VCaP (cell line): ENCODE measurements at regions not wholly inside any gene's neighbourhood (a gene's known extent, or its start where the extent isn't known, plus 50 kb on each side); places are given as distances from the start of the nearest gene placed in this dataset.

Experiments
- H3K27ac ChIP-seq: fragments of 450-650 bp; 2 replicates; pipeline ENCODE4 v1.5.1; 2017
- CTCF ChIP-seq: fragments of 450-650 bp; conservative IDR thresholded peaks from 2 replicates; pipeline ENCODE4 v1.5.1; 2017; ENCODE audit warnings: mild to moderate bottlenecking, moderate library complexity

GRCh38 chr19:30161770-30162169 lies 210.4 kb upstream of the ZNF536 start:
- H3K27ac ChIP-seq, result no peak overlapping the region
- no peak for TF ChIP-seq CTCF

GRCh38 chr19:30162718-30163117 lies 209.5 kb upstream of the ZNF536 start:
- no peak for TF ChIP-seq CTCF
- no peak overlapping the region for H3K27ac ChIP-seq

DNA sequence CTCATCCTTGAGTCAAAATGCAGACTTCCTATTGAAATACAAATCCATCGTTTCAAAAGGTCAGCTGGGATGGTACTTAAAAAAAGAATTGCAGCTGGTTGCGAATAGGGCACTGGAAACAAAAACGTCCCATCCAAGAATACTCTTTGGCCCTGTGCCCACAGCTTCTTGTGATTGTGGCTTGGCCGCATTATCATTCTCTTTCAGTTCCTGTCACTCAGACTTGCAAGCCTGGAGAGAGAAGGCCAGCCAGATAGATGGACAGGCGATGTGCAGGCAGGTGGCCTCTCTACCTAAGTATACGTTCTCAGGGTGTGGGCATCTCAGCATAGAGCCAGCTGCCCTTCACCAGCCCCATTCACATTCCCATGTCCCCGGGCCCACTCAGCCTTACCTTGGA lies 208.5 kb upstream of the ZNF536 start:
- no peak for TF ChIP-seq CTCF
- peak overlapping the region; percentile 38 for H3K27ac ChIP-seq

DNA sequence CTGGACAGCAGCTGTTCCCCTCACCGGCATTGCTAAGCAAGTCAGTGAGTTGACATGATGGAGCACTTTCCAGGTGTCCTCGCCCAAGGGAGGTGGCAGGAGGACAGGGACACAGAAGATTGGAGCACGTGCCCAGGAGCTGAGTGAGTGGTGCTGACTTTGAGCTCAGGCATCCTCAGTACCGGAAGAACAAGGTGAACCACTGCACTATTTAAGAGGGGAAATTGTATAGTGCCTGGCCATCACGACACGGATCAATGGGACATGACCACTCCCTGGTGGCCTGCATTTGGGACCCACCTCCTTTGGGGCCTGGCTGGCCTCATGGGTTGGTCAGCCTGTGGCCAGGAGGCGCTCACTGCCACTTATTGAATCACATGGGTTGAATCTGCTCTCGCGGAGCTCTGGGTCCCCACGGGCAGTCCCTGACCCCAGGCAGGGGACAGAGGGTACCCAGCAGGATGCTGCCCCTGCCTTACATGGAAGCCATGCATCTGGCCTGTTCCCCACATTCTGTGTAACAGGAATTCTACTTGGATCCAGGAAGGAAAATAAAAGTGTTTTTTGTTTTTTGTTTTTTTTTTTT lies 206.9 kb upstream of the ZNF536 start:
- no peak for TF ChIP-seq CTCF
- peak overlapping the region; percentile 38; the same call in 1 of the 2 replicates for H3K27ac ChIP-seq

- H3K27ac ChIP-seq, result no peak overlapping the region
- no peak for TF ChIP-seq CTCF
Measured at GRCh38 chr19:30167206-30167868, 204.8 kb upstream of the ZNF536 start.

GRCh38 chr19:30167976-30168635 lies 204.1 kb upstream of the ZNF536 start:
- TF ChIP-seq CTCF, result no peak
- H3K27ac ChIP-seq, result no peak overlapping the region; the same call in 1 of the 2 replicates

GRCh38 chr19:30168760-30169159 lies 203.4 kb upstream of the ZNF536 start:
- H3K27ac ChIP-seq, result no peak overlapping the region; the same call in 1 of the 2 replicates
- TF ChIP-seq CTCF, result no peak
